ENCODE measurements at regions not wholly inside any gene's neighbourhood (a gene's known extent, or its start where the extent isn't known, plus 50 kb on each side); places are given as distances from the start of the nearest gene placed in this dataset.

GRCh38 chr10:9228771-9229170 lies 1174.3 kb downstream of the GATA3 start:
- TF ChIP-seq, protein P1, sequence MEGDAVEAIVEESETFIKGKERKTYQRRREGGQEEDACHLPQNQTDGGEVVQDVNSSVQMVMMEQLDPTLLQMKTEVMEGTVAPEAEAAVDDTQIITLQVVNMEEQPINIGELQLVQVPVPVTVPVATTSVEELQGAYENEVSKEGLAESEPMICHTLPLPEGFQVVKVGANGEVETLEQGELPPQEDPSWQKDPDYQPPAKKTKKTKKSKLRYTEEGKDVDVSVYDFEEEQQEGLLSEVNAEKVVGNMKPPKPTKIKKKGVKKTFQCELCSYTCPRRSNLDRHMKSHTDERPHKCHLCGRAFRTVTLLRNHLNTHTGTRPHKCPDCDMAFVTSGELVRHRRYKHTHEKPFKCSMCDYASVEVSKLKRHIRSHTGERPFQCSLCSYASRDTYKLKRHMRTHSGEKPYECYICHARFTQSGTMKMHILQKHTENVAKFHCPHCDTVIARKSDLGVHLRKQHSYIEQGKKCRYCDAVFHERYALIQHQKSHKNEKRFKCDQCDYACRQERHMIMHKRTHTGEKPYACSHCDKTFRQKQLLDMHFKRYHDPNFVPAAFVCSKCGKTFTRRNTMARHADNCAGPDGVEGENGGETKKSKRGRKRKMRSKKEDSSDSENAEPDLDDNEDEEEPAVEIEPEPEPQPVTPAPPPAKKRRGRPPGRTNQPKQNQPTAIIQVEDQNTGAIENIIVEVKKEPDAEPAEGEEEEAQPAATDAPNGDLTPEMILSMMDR (IDR thresholded peaks at IDR 0.05; ENCODE audit: insufficient read depth, low read length), result no peak
- no peak for TF ChIP-seq POLR2AphosphoS5 (IDR thresholded peaks at IDR 0.05; ENCODE audit: low read depth)
- TF ChIP-seq GABPA (IDR thresholded peaks at IDR 0.05; ENCODE audit: low read depth), result no peak
- TF ChIP-seq SPI1 (IDR thresholded peaks at IDR 0.05; ENCODE audit: borderline replicate concordance, low read depth), result no peak

Measured in HL-60 (cell line).